Endothelial cell (in vitro differentiated cells): ENCODE measurements at regions not wholly inside any gene's neighbourhood (a gene's known extent, or its start where the extent isn't known, plus 50 kb on each side); places are given as distances from the start of the nearest gene placed in this dataset.

Experiments
- DNase-seq: peaks from one replicate; pipeline ENCODE4 v3.0.0; 2021; ENCODE audit warnings: low spot score
- H3K27ac Mint-ChIP-seq: one replicate; pipeline ENCODE4 v1.8.0; 2021; ENCODE audit warnings: mixed read lengths, inconsistent platforms; ENCODE audit not compliant: unreplicated experiment
- H3K27me3 Mint-ChIP-seq: one replicate; pipeline ENCODE4 v1.8.0; 2021; ENCODE audit warnings: mild to moderate bottlenecking, moderate library complexity, mixed read lengths, inconsistent platforms; ENCODE audit not compliant: unreplicated experiment
- H3K36me3 Mint-ChIP-seq: one replicate; pipeline ENCODE4 v1.8.0; 2021; ENCODE audit warnings: mild to moderate bottlenecking, low read depth, mixed read lengths, inconsistent platforms; ENCODE audit not compliant: unreplicated experiment
- H3K4me1 Mint-ChIP-seq: one replicate; pipeline ENCODE4 v1.8.0; 2021; ENCODE audit warnings: mild to moderate bottlenecking, mixed read lengths, inconsistent platforms; ENCODE audit not compliant: unreplicated experiment
- H3K4me3 Mint-ChIP-seq: one replicate; pipeline ENCODE4 v1.8.0; 2021; ENCODE audit warnings: mild to moderate bottlenecking, mixed read lengths, inconsistent platforms; ENCODE audit not compliant: unreplicated experiment
- H3K9me3 Mint-ChIP-seq: one replicate; pipeline ENCODE4 v1.8.0; 2021; ENCODE audit warnings: mixed read lengths, inconsistent platforms; ENCODE audit not compliant: unreplicated experiment
- CTCF ChIP-seq: fragments of 200-600 bp; sonication (generic); IDR thresholded peaks from one replicate; pipeline ENCODE4 v1.5.0; 2021; ENCODE audit warnings: antibody characterized with exemption; ENCODE audit not compliant: unreplicated experiment

- no peak for DNase-seq
- Mint-ChIP-seq H3K9me3 (no peaks in the 10 kb centered on the region), H3K4me1 (no peaks in the 10 kb centered on the region), H3K27me3 (no peaks in the 10 kb centered on the region), H3K27ac (no peak overlapping the region), H3K4me3 (no peak overlapping the region), H3K36me3 (no peaks in the 10 kb centered on the region)
- no peak for TF ChIP-seq CTCF
These were observed 62.8 kb upstream of the RNF152 start for GRCh38 chr18:61955644-61956043.

DNA sequence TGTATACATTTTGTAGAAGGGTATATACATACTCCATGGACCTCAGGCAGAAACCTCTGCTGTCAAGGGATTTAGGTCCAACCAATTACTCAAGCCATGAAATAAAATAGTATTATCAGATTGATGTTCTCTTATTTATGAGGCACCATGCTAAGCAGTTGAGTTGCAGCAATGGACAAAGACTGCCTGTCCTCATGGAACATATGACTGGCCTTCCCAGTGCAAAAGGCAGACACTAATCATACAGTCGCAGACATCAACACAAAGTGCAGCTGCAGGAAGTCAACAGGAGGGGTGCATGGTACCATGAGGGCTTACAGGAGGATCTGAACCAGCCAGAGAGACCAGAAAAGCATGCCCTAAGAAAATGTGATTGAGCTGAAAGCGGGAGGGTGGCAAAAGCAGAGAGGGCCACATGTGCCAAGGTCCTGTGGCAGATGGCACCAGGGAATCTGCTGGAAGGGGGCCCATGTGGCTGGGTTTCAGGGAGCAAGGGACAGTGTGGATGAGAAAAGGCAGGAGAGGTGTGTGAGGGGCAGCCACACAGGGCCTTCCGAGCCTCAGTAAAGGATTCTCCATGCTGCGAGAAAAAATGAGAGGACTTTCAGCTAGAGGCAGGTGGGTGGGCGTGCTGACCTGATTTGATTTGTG lies 61.4 kb upstream of the RNF152 start:
- no peak overlapping the region for H3K4me3 Mint-ChIP-seq

GRCh38 chr18:61953641-61954040 lies 60.8 kb upstream of the RNF152 start:
- H3K36me3 Mint-ChIP-seq = no peaks in the 10 kb centered on the region
- no peaks in the 10 kb centered on the region for H3K9me3 Mint-ChIP-seq
- no peak overlapping the region for H3K4me3 Mint-ChIP-seq
- DNase-seq = no peak
- no peaks in the 10 kb centered on the region for H3K4me1 Mint-ChIP-seq
- H3K27ac Mint-ChIP-seq = no peak overlapping the region
- TF ChIP-seq CTCF = no peak
- no peaks in the 10 kb centered on the region for H3K27me3 Mint-ChIP-seq

More for the DNA sequence above, 61.4 kb upstream of the RNF152 start:
- TF ChIP-seq CTCF = no peak
- Mint-ChIP-seq H3K9me3 (no peaks in the 10 kb centered on the region), H3K27me3 (no peaks in the 10 kb centered on the region), H3K36me3 (no peaks in the 10 kb centered on the region), H3K27ac (no peak overlapping the region), H3K4me1 (no peaks in the 10 kb centered on the region)
- no peak for DNase-seq

DNA sequence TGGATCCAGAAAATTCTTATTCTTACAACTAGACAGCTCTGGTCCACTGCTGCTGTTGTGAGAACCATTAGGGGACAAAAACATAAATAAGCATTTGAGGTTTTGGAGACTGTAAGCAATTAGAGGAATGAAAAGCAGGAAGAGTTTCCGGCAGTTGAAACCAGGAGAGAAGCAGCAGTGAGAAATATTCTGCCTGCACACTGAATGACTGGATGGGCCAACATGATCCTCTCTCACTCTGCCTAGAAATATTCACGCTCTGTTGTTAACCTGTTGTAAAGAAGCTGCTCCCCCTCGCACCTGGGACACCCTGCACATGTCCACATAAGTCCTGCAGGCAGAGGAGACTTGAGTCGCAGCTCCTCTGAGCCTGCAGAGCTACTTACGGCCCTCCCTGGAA lies 60.4 kb upstream of the RNF152 start:
- TF ChIP-seq CTCF = no peak
- peaks cover under 1% of the 10 kb centered on the region for H3K4me1 Mint-ChIP-seq
- H3K27me3 Mint-ChIP-seq = no peaks in the 10 kb centered on the region
- DNase-seq = no peak
- H3K27ac Mint-ChIP-seq = no peak overlapping the region
- no peak overlapping the region for H3K4me3 Mint-ChIP-seq
- no peaks in the 10 kb centered on the region for H3K36me3 Mint-ChIP-seq
- H3K9me3 Mint-ChIP-seq = no peaks in the 10 kb centered on the region

- Mint-ChIP-seq H3K4me1 (peaks cover 6% of the 10 kb centered on the region), H3K27ac (no peak overlapping the region), H3K36me3 (no peaks in the 10 kb centered on the region), H3K27me3 (no peaks in the 10 kb centered on the region), H3K4me3 (no peak overlapping the region), H3K9me3 (no peaks in the 10 kb centered on the region)
- no peak for DNase-seq
- TF ChIP-seq CTCF = no peak
These were observed 58.6 kb upstream of the RNF152 start for GRCh38 chr18:61951396-61951795.
